Endothelial cell (in vitro differentiated cells): ENCODE measurements at regions not wholly inside any gene's neighbourhood (a gene's known extent, or its start where the extent isn't known, plus 50 kb on each side); places are given as distances from the start of the nearest gene placed in this dataset.

Experiments used
- DNase-seq: peaks from one replicate; pipeline ENCODE4 v3.0.0; 2021; ENCODE audit warnings: low spot score
- H3K27ac Mint-ChIP-seq: one replicate; pipeline ENCODE4 v1.8.0; 2021; ENCODE audit warnings: mixed read lengths, inconsistent platforms; ENCODE audit not compliant: unreplicated experiment
- H3K27me3 Mint-ChIP-seq: one replicate; pipeline ENCODE4 v1.8.0; 2021; ENCODE audit warnings: mild to moderate bottlenecking, moderate library complexity, mixed read lengths, inconsistent platforms; ENCODE audit not compliant: unreplicated experiment
- H3K36me3 Mint-ChIP-seq: one replicate; pipeline ENCODE4 v1.8.0; 2021; ENCODE audit warnings: mild to moderate bottlenecking, low read depth, mixed read lengths, inconsistent platforms; ENCODE audit not compliant: unreplicated experiment
- H3K4me1 Mint-ChIP-seq: one replicate; pipeline ENCODE4 v1.8.0; 2021; ENCODE audit warnings: mild to moderate bottlenecking, mixed read lengths, inconsistent platforms; ENCODE audit not compliant: unreplicated experiment
- H3K4me3 Mint-ChIP-seq: one replicate; pipeline ENCODE4 v1.8.0; 2021; ENCODE audit warnings: mild to moderate bottlenecking, mixed read lengths, inconsistent platforms; ENCODE audit not compliant: unreplicated experiment
- H3K9me3 Mint-ChIP-seq: one replicate; pipeline ENCODE4 v1.8.0; 2021; ENCODE audit warnings: mixed read lengths, inconsistent platforms; ENCODE audit not compliant: unreplicated experiment
- CTCF ChIP-seq: fragments of 200-600 bp; sonication (generic); IDR thresholded peaks from one replicate; pipeline ENCODE4 v1.5.0; 2021; ENCODE audit warnings: antibody characterized with exemption; ENCODE audit not compliant: unreplicated experiment

- no peak for DNase-seq
- H3K27me3 Mint-ChIP-seq: no peaks in the 10 kb centered on the region
- no peak overlapping the region for H3K4me3 Mint-ChIP-seq
- TF ChIP-seq CTCF: no peak
- H3K36me3 Mint-ChIP-seq: no peaks in the 10 kb centered on the region
- H3K27ac Mint-ChIP-seq: no peak overlapping the region
- no peaks in the 10 kb centered on the region for H3K9me3 Mint-ChIP-seq
- no peaks in the 10 kb centered on the region for H3K4me1 Mint-ChIP-seq
Measured at GRCh38 chrX:42565739-42566138, 212.2 kb downstream of the PPP1R2C start.

GRCh38 chrX:42546800-42547199, 231.2 kb downstream of the PPP1R2C start:
- H3K4me1 Mint-ChIP-seq: no peaks in the 10 kb centered on the region
- no peak overlapping the region for H3K27ac Mint-ChIP-seq
- DNase-seq: no peak
- H3K27me3 Mint-ChIP-seq: no peaks in the 10 kb centered on the region
- no peaks in the 10 kb centered on the region for H3K9me3 Mint-ChIP-seq
- H3K36me3 Mint-ChIP-seq: no peaks in the 10 kb centered on the region
- TF ChIP-seq CTCF: no peak
- H3K4me3 Mint-ChIP-seq: no peak overlapping the region

- no peaks in the 10 kb centered on the region for H3K9me3 Mint-ChIP-seq
- DNase-seq: no peak
- no peaks in the 10 kb centered on the region for H3K27me3 Mint-ChIP-seq
- H3K36me3 Mint-ChIP-seq: no peaks in the 10 kb centered on the region
- H3K4me1 Mint-ChIP-seq: no peaks in the 10 kb centered on the region
- no peak overlapping the region for H3K27ac Mint-ChIP-seq
- TF ChIP-seq CTCF: no peak
- H3K4me3 Mint-ChIP-seq: no peak overlapping the region
Measured at GRCh38 chrX:42544883-42545282, 233.1 kb downstream of the PPP1R2C start.

GRCh38 chrX:42541554-42541953, 236.4 kb downstream of the PPP1R2C start:
- no peak for TF ChIP-seq CTCF
- DNase-seq: no peak
- H3K4me3 Mint-ChIP-seq: no peak overlapping the region
- H3K27ac Mint-ChIP-seq: no peak overlapping the region
- no peaks in the 10 kb centered on the region for H3K4me1 Mint-ChIP-seq
- no peaks in the 10 kb centered on the region for H3K36me3 Mint-ChIP-seq
- H3K9me3 Mint-ChIP-seq: no peaks in the 10 kb centered on the region
- no peaks in the 10 kb centered on the region for H3K27me3 Mint-ChIP-seq

- Mint-ChIP-seq H3K4me3 (no peak overlapping the region), H3K36me3 (no peaks in the 10 kb centered on the region), H3K27ac (no peak overlapping the region), H3K4me1 (no peaks in the 10 kb centered on the region), H3K27me3 (no peaks in the 10 kb centered on the region), H3K9me3 (no peaks in the 10 kb centered on the region)
- no peak for DNase-seq
- TF ChIP-seq CTCF: no peak
Measured at GRCh38 chrX:42540146-42540545, 237.8 kb downstream of the PPP1R2C start.
